BLaER1 treated with 17β-estradiol and CSF1 and Interleukin-3, amounts not matched to agents 10 nM and 100 nM (cell line): ENCODE measurements at regions not wholly inside any gene's neighbourhood (a gene's known extent, or its start where the extent isn't known, plus 50 kb on each side); places are given as distances from the start of the nearest gene placed in this dataset.
A peak's percentile ranks its signal among the peaks of the same experiment; 100 is the strongest.

ENCODE experiments used
- H3K27ac ChIP-seq, 11 experiments: shearing (Covaris generic); formaldehyde crosslinking; 2 replicates each; pipeline ENCODE4 v1.8.1; 2022
- H3K27me3 ChIP-seq, 11 experiments: shearing (Covaris generic); formaldehyde crosslinking; 2 replicates each; pipeline ENCODE4 v1.8.1; 2022
- H3K36me3 ChIP-seq, 11 experiments: shearing (Covaris generic); formaldehyde crosslinking; 2 replicates each; pipeline ENCODE4 v1.8.1; 2022
- H3K4me1 ChIP-seq, 10 experiments: shearing (Covaris generic); formaldehyde crosslinking; 2 replicates each; pipeline ENCODE4 v1.8.1; 2022
- H3K4me2 ChIP-seq, 11 experiments: shearing (Covaris generic); formaldehyde crosslinking; 2 replicates each; pipeline ENCODE4 v1.8.1; 2022
- H3K4me3 ChIP-seq, 10 experiments: shearing (Covaris generic); formaldehyde crosslinking; 2 replicates each; pipeline ENCODE4 v1.8.1; 2022
- H3K9ac ChIP-seq, 11 experiments: shearing (Covaris generic); formaldehyde crosslinking; 2 replicates each; pipeline ENCODE4 v1.8.1; 2022
- H3K9me3 ChIP-seq, 11 experiments: shearing (Covaris generic); formaldehyde crosslinking; replicated peaks in 1 of 11; 2 replicates each; pipeline ENCODE4 v1.8.1; 2022
- H4K20me1 ChIP-seq, 11 experiments: shearing (Covaris generic); formaldehyde crosslinking; 2 replicates each; pipeline ENCODE4 v1.8.1; 2022
- Cebpa-rat ChIP-seq, 11 experiments: shearing (Covaris generic); IDR thresholded peaks; 2 replicates each; pipeline ENCODE4 v1.8.1; 2022

- Histone ChIP-seq H4K20me1 (no peaks in the 10 kb centered on the region), H3K9ac (no peak overlapping the region), H3K4me3 (no peak overlapping the region), H3K4me2 (no peak overlapping the region), H3K27me3 (no peaks in the 10 kb centered on the region), H3K27ac (no peak overlapping the region), H3K9me3 (no peaks in the 10 kb centered on the region), H3K4me1 (no peaks in the 10 kb centered on the region), H3K36me3 (no peaks in the 10 kb centered on the region)
- no peak for TF ChIP-seq Cebpa-rat (IDR thresholded peaks at IDR 0.05)
These were observed 89.1 kb downstream of the PCDH18 start for GRCh38 chr4:137443031-137443800.

GRCh38 chr4:137432446-137433311, 99.6 kb downstream of the PCDH18 start:
- no peaks in the 10 kb centered on the region for H3K36me3 ChIP-seq
- no peak overlapping the region for H3K27ac ChIP-seq
- H3K9ac ChIP-seq: no peak overlapping the region
- no peaks in the 10 kb centered on the region for H4K20me1 ChIP-seq
- H3K4me3 ChIP-seq: no peak overlapping the region
- no peak for TF ChIP-seq Cebpa-rat (IDR thresholded peaks at IDR 0.05)
- H3K4me2 ChIP-seq: no peak overlapping the region
- H3K4me1 ChIP-seq: no peaks in the 10 kb centered on the region
- no peaks in the 10 kb centered on the region for H3K27me3 ChIP-seq
- no peaks in the 10 kb centered on the region for H3K9me3 ChIP-seq

GRCh38 chr4:137430171-137430570, 102.1 kb downstream of the PCDH18 start:
- H3K9me3 ChIP-seq: no peaks in the 10 kb centered on the region
- H3K27me3 ChIP-seq: no peaks in the 10 kb centered on the region
- no peak overlapping the region for H3K4me2 ChIP-seq
- H3K27ac ChIP-seq: no peak overlapping the region
- no peak overlapping the region for H3K9ac ChIP-seq
- H4K20me1 ChIP-seq: no peaks in the 10 kb centered on the region
- H3K4me1 ChIP-seq: no peaks in the 10 kb centered on the region
- no peak overlapping the region for H3K4me3 ChIP-seq
- no peak for TF ChIP-seq Cebpa-rat (IDR thresholded peaks at IDR 0.05)
- H3K36me3 ChIP-seq: no peaks in the 10 kb centered on the region

- no peak overlapping the region for H3K27ac ChIP-seq
- no peak overlapping the region for H3K4me2 ChIP-seq
- no peaks in the 10 kb centered on the region for H4K20me1 ChIP-seq
- no peaks in the 10 kb centered on the region for H3K9me3 ChIP-seq
- peaks cover 0 to 7% (median 0%) of the 10 kb centered on the region in 10 experiments; a peak in 3 of 20 replicates for H3K4me1 ChIP-seq
- H3K36me3 ChIP-seq: no peaks in the 10 kb centered on the region
- H3K9ac ChIP-seq: no peak overlapping the region
- H3K27me3 ChIP-seq: no peaks in the 10 kb centered on the region
- H3K4me3 ChIP-seq: no peak overlapping the region
- TF ChIP-seq Cebpa-rat (IDR thresholded peaks at IDR 0.05): no peak
These were observed 104.9 kb downstream of the PCDH18 start for GRCh38 chr4:137427411-137427810.

- Histone ChIP-seq H3K27me3 (no peaks in the 10 kb centered on the region), H3K4me2 (no peak overlapping the region), H4K20me1 (no peaks in the 10 kb centered on the region), H3K27ac (no peak overlapping the region), H3K9ac (no peak overlapping the region), H3K9me3 (peaks cover 12 to 18% (median 14%) of the 10 kb centered on the region in 11 experiments), H3K4me1 (peaks cover 0 to 10% (median 0%) of the 10 kb centered on the region in 10 experiments; a peak in 3 of 20 replicates), H3K4me3 (no peak overlapping the region), H3K36me3 (no peaks in the 10 kb centered on the region)
- TF ChIP-seq Cebpa-rat (IDR thresholded peaks at IDR 0.05): no peak
These were observed 107.0 kb downstream of the PCDH18 start for GRCh38 chr4:137425281-137425680.

- Histone ChIP-seq H3K27me3 (no peaks in the 10 kb centered on the region), H3K36me3 (no peaks in the 10 kb centered on the region), H4K20me1 (no peaks in the 10 kb centered on the region), H3K27ac (peak overlapping the region in 2 of 11 experiments; percentile 9 to 47; a peak in 4 of 22 replicates), H3K4me3 (no peak overlapping the region), H3K4me2 (peak overlapping the region in 2 of 11 experiments; percentile 26 to 28; a peak in 4 of 22 replicates), H3K9ac (no peak overlapping the region), H3K4me1 (peaks cover 0 to 10% (median 0%) of the 10 kb centered on the region in 10 experiments; a peak in 3 of 20 replicates), H3K9me3 (peaks cover 12 to 18% (median 14%) of the 10 kb centered on the region in 11 experiments)
- no peak for TF ChIP-seq Cebpa-rat (IDR thresholded peaks at IDR 0.05)
These were observed 109.6 kb downstream of the PCDH18 start for GRCh38 chr4:137422666-137423065.

- Histone ChIP-seq H3K4me3 (no peak overlapping the region), H3K27me3 (no peaks in the 10 kb centered on the region), H3K9me3 (peaks cover 12 to 18% (median 14%) of the 10 kb centered on the region in 11 experiments), H3K9ac (no peak overlapping the region), H3K36me3 (no peaks in the 10 kb centered on the region), H3K4me1 (peaks cover 0 to 10% (median 0%) of the 10 kb centered on the region in 10 experiments; a peak in 3 of 20 replicates), H3K4me2 (peak overlapping the region in 2 of 11 experiments; percentile 26 to 32; a peak in 2 of 22 replicates), H4K20me1 (no peaks in the 10 kb centered on the region), H3K27ac (peak overlapping the region in 2 of 11 experiments; percentile 9 to 47; a peak in 4 of 22 replicates)
- no peak for TF ChIP-seq Cebpa-rat (IDR thresholded peaks at IDR 0.05)
These were observed 110.5 kb downstream of the PCDH18 start for GRCh38 chr4:137421796-137422195.

DNA sequence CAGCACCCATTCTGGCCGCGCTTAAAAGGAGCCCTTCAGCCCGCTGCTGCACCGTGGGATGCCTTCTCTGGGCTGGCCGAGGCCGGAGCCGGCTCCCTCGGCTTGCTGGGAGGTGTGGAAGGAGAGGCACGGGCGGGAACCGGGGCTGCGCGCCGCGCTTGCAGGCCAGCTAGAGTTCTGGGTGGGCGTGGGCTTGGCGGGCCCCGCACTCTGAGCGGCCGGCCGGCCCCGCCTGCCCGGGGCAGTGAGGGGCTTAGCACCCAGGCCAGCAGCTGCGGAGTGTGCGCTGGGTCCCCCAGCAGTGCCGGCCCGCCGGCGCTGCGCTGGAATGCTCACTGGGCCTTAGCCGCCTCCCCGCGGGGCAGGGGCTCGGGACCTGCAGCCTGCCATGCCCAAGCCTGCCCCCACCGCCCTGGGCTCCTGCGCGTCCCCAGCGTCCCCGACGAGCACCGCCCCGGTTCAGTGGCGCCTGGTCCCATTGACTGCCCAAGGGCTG, 111.3 kb downstream of the PCDH18 start:
- Histone ChIP-seq H3K4me3 (no peak overlapping the region), H4K20me1 (no peaks in the 10 kb centered on the region)

DNA sequence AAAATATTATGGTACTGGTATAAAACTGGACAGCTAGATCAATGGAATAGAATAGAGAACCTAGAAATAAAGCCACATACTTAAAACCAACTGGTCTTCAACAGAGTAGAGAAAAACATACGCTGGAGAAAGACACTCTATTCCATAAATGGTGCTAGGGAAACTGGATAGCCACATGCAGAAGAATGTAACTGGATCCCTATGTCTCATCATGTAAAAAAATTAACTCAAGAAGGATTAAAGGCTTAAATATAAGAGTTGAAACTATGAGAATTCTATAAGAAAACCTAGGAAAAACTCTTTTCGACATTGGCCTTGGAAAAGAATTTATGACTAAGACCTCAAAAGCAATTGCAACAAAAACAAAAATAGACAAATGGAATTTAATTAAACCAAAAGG, 114.6 kb downstream of the PCDH18 start:
- TF ChIP-seq Cebpa-rat (IDR thresholded peaks at IDR 0.05): no peak
- Histone ChIP-seq H3K27ac (no peak overlapping the region), H3K27me3 (no peaks in the 10 kb centered on the region), H3K9ac (no peak overlapping the region), H4K20me1 (no peaks in the 10 kb centered on the region), H3K9me3 (peaks cover 12 to 18% (median 14%) of the 10 kb centered on the region in 11 experiments), H3K4me3 (no peak overlapping the region), H3K4me1 (peaks cover 0 to 5% (median 0%) of the 10 kb centered on the region in 10 experiments; a peak in 3 of 20 replicates), H3K36me3 (no peaks in the 10 kb centered on the region), H3K4me2 (no peak overlapping the region)

More for the DNA sequence above, 111.3 kb downstream of the PCDH18 start:
- Histone ChIP-seq H3K36me3 (no peaks in the 10 kb centered on the region), H3K4me1 (peaks cover 0 to 10% (median 0%) of the 10 kb centered on the region in 10 experiments; a peak in 3 of 20 replicates), H3K27ac (no peak overlapping the region), H3K27me3 (no peaks in the 10 kb centered on the region), H3K9me3 (peaks cover 12 to 18% (median 14%) of the 10 kb centered on the region in 11 experiments), H3K9ac (no peak overlapping the region), H3K4me2 (no peak overlapping the region)
- TF ChIP-seq Cebpa-rat (IDR thresholded peaks at IDR 0.05): no peak
